B cell (primary cell): ENCODE measurements at regions not wholly inside any gene's neighbourhood (a gene's known extent, or its start where the extent isn't known, plus 50 kb on each side); places are given as distances from the start of the nearest gene placed in this dataset.

Experiments used
- ATAC-seq: fragments of 200-7000 bp; cut with Tn5 transposase; one replicate; pipeline ENCODE4 v1.10.0; 2021; ENCODE audit warnings: low read depth, mild to moderate bottlenecking, moderate number of reproducible peaks, moderate library complexity
- CTCF ChIA-PET: fragments of 350-600 bp; sonication (Branson Sonifier 250); formaldehyde crosslinking; loops from one replicate; lab custom pipeline; 2021; ENCODE audit warnings: antibody characterized with exemption, inconsistent platforms; lab: Charles Lee
- POLR2A ChIA-PET: fragments of 350-600 bp; sonication (Branson Sonifier 250); formaldehyde crosslinking; loops from one replicate; lab custom pipeline; 2021; ENCODE audit warnings: antibody characterized with exemption; lab: Charles Lee
- DNase-seq: peaks from one replicate; pipeline ENCODE4 v3.0.0; 2013
- H2AFZ ChIP-seq: 2 replicates; pipeline ENCODE4 v1.6.1; 2012; ENCODE audit warnings: mild to moderate bottlenecking, low read depth, low read length; ENCODE audit not compliant: insufficient read depth, poor library complexity, severe bottlenecking
- H3K27ac ChIP-seq, 2 donors: 1 replicate in 1 of 2; 2 replicates in 1 of 2; pipeline ENCODE4 v1.5.1; 2012 to 2013; ENCODE audit warnings: low read length in 2 of 2, mild to moderate bottlenecking in 2 of 2, moderate library complexity in 1 of 2
- H3K27me3 ChIP-seq, 4 experiments: fragments of 200-600 bp in 1 of 4; sonication (generic) in 1 of 4; replicated peaks in 1 of 4; 1 replicate in 2 of 4; 2 replicates in 2 of 4; pipeline versions ENCODE4 v1.6.1 to v1.7.0; 2013 to 2016; ENCODE audit warnings: low read length in 3 of 4, mild to moderate bottlenecking in 2 of 4, mixed read lengths in 1 of 4, moderate library complexity in 1 of 4; ENCODE audit not compliant: insufficient read depth in 4 of 4, control insufficient read depth in 3 of 4; ENCODE audit errors: control extremely low read depth in 1 of 4
- H3K36me3 ChIP-seq, 2 experiments: replicated peaks in 1 of 2; 1 replicate in 1 of 2; 2 replicates in 1 of 2; pipeline versions ENCODE4 v1.6.1 to v1.7.1; 2013; ENCODE audit warnings: low read length in 1 of 2; ENCODE audit not compliant: insufficient read depth in 2 of 2, control insufficient read depth in 1 of 2; ENCODE audit errors: control extremely low read depth in 1 of 2, extremely low read depth in 1 of 2
- H3K4me1 ChIP-seq, 2 donors: fragments of 200-600 bp in 1 of 2; sonication (generic) in 1 of 2; 1 replicate in 1 of 2; 2 replicates in 1 of 2; pipeline versions ENCODE4 v1.5.1 to v1.6.1; 2013 to 2017; ENCODE audit warnings: low read length in 2 of 2; ENCODE audit not compliant: control insufficient read depth in 2 of 2, insufficient read depth in 2 of 2
- H3K4me2 ChIP-seq: replicated peaks from 2 replicates; pipeline ENCODE3; 2012; ENCODE audit warnings: mild to moderate bottlenecking, low read depth, low read length; ENCODE audit not compliant: poor library complexity, severe bottlenecking
- H3K4me3 ChIP-seq, 5 experiments: fragments of 200-600 bp in 1 of 5; sonication (generic) in 1 of 5; 1 replicate in 3 of 5; 2 replicates in 2 of 5; pipeline versions ENCODE4 v1.5.1 to v1.7.0; 2011 to 2016; ENCODE audit warnings: low read length in 4 of 5, mild to moderate bottlenecking in 4 of 5, low read depth in 2 of 5, control low read depth in 1 of 5, moderate library complexity in 1 of 5; ENCODE audit not compliant: insufficient read depth in 1 of 5; ENCODE audit errors: control extremely low read depth in 1 of 5, extremely low read depth in 1 of 5
- H3K79me2 ChIP-seq: fragments of 200-600 bp; sonication (generic); one replicate; pipeline ENCODE4 v1.6.0; 2016; ENCODE audit warnings: low read length; ENCODE audit not compliant: control insufficient read depth, insufficient read depth
- H3K9ac ChIP-seq: fragments of 200-600 bp; sonication (generic); 2 replicates; pipeline ENCODE4 v1.6.1; 2017; ENCODE audit warnings: mild to moderate bottlenecking, low read length, moderate library complexity
- H3K9me3 ChIP-seq, 3 donors: one replicate each; pipeline versions ENCODE4 v1.6.1 to v1.7.1; 2013; ENCODE audit warnings: low read length in 2 of 3; ENCODE audit not compliant: control insufficient read depth in 2 of 3, insufficient read depth in 1 of 3; ENCODE audit errors: control extremely low read depth in 1 of 3
- H4K20me1 ChIP-seq: 2 replicates; pipeline ENCODE4 v1.6.0; 2012; ENCODE audit warnings: mild to moderate bottlenecking, low read length; ENCODE audit not compliant: insufficient read depth, control insufficient read depth, poor library complexity, severe bottlenecking
- H3K27ac Mint-ChIP-seq: one replicate; pipeline ENCODE4 v1.8.0; 2021; ENCODE audit warnings: mixed read lengths
- H3K27me3 Mint-ChIP-seq: one replicate; pipeline ENCODE4 v1.8.0; 2021; ENCODE audit warnings: mixed read lengths
- H3K4me1 Mint-ChIP-seq: one replicate; pipeline ENCODE4 v1.8.0; 2021; ENCODE audit warnings: mixed read lengths
- H3K4me3 Mint-ChIP-seq: one replicate; pipeline ENCODE4 v1.8.0; 2021; ENCODE audit warnings: mixed read lengths
- H3K9me3 Mint-ChIP-seq: one replicate; pipeline ENCODE4 v1.8.0; 2022; ENCODE audit warnings: mixed read lengths; ENCODE audit not compliant: insufficient read depth
- EZH2 ChIP-seq: IDR thresholded peaks from 2 replicates; pipeline ENCODE4 v1.6.1; 2012; ENCODE audit warnings: borderline replicate concordance, low read depth, mild to moderate bottlenecking, moderate library complexity, low read length; ENCODE audit not compliant: insufficient read depth, poor library complexity, severe bottlenecking
- WGBS: methylation state at CpG from one replicate; pipeline ENCODE4 v1.1.5; 2013; ENCODE audit warnings: missing lambda C conversion rate; ENCODE audit not compliant: insufficient coverage; 5-methylcytosine and 5-hydroxymethylcytosine counted together
- intact Hi-C: fragments of 100-400 bp; cut with micrococcal nuclease; formaldehyde crosslinking; loops from one replicate; pipeline ENCODE4 v1.10.0; 2022
- TF ChIP-seq, protein P1 (sequence below): fragments of 200-600 bp; IDR thresholded peaks from one replicate; pipeline ENCODE4 v1.8.0; 2022; ENCODE audit warnings: antibody characterized with exemption, mild to moderate bottlenecking

DNA sequence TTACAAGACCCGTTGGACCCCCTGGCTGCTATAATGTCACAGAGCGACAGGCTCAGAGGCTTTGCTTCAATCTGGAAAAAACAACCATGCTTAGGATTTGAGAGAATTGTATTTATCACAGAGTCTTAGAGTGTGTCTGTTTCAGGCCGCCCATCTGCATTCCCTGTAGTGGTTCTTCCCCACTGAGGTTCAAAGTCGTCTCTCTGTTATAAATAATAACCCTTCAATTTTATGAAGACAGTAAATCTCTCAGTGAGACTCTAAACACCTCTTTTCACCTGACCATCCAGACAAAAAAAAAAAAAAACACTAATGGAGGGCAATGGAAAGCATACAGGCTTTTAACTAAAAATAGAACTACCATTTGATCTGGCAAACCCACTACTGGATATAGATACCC is 565.4 kb upstream of the AUTS2 start:
- intact Hi-C loops = no loop called here
- Mint-ChIP-seq H3K4me1 (no peaks in the 10 kb centered on the region), H3K4me3 (no peak overlapping the region), H3K27me3 (no peaks in the 10 kb centered on the region), H3K9me3 (no peaks in the 10 kb centered on the region), H3K27ac (no peak overlapping the region)
- peaks cover 0 to 7% (median 0%) of the 10 kb centered on the region in 3 donors for H3K9me3 ChIP-seq
- no peaks in the 10 kb centered on the region for H3K36me3 ChIP-seq
- ATAC-seq (no peak), DNase-seq (no peak)
- no peaks in the 10 kb centered on the region for H3K27me3 ChIP-seq
- no peak overlapping the region for H3K9ac ChIP-seq
- no peak for TF ChIP-seq EZH2
- TF ChIP-seq, protein P1, sequence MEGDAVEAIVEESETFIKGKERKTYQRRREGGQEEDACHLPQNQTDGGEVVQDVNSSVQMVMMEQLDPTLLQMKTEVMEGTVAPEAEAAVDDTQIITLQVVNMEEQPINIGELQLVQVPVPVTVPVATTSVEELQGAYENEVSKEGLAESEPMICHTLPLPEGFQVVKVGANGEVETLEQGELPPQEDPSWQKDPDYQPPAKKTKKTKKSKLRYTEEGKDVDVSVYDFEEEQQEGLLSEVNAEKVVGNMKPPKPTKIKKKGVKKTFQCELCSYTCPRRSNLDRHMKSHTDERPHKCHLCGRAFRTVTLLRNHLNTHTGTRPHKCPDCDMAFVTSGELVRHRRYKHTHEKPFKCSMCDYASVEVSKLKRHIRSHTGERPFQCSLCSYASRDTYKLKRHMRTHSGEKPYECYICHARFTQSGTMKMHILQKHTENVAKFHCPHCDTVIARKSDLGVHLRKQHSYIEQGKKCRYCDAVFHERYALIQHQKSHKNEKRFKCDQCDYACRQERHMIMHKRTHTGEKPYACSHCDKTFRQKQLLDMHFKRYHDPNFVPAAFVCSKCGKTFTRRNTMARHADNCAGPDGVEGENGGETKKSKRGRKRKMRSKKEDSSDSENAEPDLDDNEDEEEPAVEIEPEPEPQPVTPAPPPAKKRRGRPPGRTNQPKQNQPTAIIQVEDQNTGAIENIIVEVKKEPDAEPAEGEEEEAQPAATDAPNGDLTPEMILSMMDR = no peak
- ChIA-PET POLR2A (no interaction called here), CTCF (no interaction called here)
- H3K79me2 ChIP-seq = no peaks in the 10 kb centered on the region
- H4K20me1 ChIP-seq = no peaks in the 10 kb centered on the region
- no peak overlapping the region for H3K4me2 ChIP-seq
- H2AFZ ChIP-seq = no peak overlapping the region
- 20% methylated on average over 1 of the region's 4 CpGs for WGBS
- H3K27ac ChIP-seq = no peak overlapping the region
- H3K4me1 ChIP-seq = no peaks in the 10 kb centered on the region
- no peak overlapping the region for H3K4me3 ChIP-seq

DNA sequence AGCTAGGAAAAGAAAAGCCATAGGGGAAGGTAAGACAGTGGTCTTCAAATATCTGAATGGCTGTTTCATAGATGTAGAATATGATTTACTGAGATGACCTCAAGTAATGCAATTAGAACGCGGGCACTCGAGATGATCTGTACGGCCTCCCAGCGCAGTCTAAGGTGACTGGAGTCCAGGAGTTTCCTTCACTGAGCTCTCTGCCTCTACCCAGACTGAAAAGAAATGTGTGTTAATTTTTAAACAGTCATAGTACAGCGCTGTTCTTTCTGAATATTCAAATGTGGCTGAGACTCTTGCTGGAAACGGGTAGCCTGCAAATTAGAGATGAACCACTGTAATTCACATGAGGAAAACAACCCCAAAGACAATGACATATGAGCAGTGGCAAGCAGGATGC is 562.4 kb upstream of the AUTS2 start:
- Histone ChIP-seq H3K4me1 (no peaks in the 10 kb centered on the region), H3K27ac (no peak overlapping the region), H3K9me3 (no peaks in the 10 kb centered on the region), H4K20me1 (no peaks in the 10 kb centered on the region), H3K9ac (no peak overlapping the region), H3K4me2 (no peak overlapping the region), H2AFZ (no peak overlapping the region), H3K36me3 (no peaks in the 10 kb centered on the region), H3K79me2 (no peaks in the 10 kb centered on the region), H3K4me3 (no peak overlapping the region), H3K27me3 (no peaks in the 10 kb centered on the region)
- H3K27ac Mint-ChIP-seq = no peak overlapping the region
- CTCF ChIA-PET = no interaction called here
- intact Hi-C loops = no loop called here
- POLR2A ChIA-PET = no interaction called here
- ATAC-seq = no peak
- DNase-seq = no peak
- H3K9me3 Mint-ChIP-seq = no peaks in the 10 kb centered on the region
- no peak for TF ChIP-seq EZH2
- TF ChIP-seq, protein P1 = no peak
- 100% methylated on average over 2 of the region's 7 CpGs for WGBS
- no peaks in the 10 kb centered on the region for H3K27me3 Mint-ChIP-seq
- no peaks in the 10 kb centered on the region for H3K4me1 Mint-ChIP-seq
- no peak overlapping the region for H3K4me3 Mint-ChIP-seq
